CD4-positive, alpha-beta T cell treated with Interleukin-12 subunit alpha and Interleukin-12 subunit beta, for 1 hour (primary cell): ENCODE measurements at regions not wholly inside any gene's neighbourhood (a gene's known extent, or its start where the extent isn't known, plus 50 kb on each side); places are given as distances from the start of the nearest gene placed in this dataset.
"Not testable (repeated sequence)": the region's sequence is repeated elsewhere in the genome, so short reads cannot be mapped to it uniquely, and the experiment has no call there.

Source experiments
- DNase-seq: peaks from one replicate; pipeline ENCODE4 v3.0.0-alpha.2; 2020

DNA sequence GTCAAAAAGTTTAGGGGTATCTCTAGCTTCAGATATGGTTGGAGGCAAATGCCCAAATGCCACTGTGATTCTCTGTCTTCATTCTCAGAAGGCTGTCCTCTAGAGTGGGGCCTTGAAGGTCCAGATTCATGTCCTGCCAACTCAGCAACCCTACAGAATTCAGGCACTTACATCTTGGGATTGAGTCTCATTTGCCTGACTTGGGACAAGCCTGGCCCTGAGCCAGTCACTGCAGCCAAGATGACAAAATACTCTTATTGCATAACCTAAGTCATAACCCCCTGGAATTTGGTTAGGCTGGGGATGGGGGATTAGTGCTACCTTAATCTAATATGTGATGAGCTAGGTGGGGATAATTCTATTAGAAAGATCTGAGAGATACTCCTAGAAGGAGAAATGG, 100.5 kb downstream of the AREG start:
- no peak for DNase-seq

GRCh38 chr4:74546057-74546456, 101.1 kb downstream of the AREG start:
- DNase-seq = no peak

- DNase-seq = no peak
Observed at GRCh38 chr4:74547042-74547441, 102.1 kb downstream of the AREG start.

DNA sequence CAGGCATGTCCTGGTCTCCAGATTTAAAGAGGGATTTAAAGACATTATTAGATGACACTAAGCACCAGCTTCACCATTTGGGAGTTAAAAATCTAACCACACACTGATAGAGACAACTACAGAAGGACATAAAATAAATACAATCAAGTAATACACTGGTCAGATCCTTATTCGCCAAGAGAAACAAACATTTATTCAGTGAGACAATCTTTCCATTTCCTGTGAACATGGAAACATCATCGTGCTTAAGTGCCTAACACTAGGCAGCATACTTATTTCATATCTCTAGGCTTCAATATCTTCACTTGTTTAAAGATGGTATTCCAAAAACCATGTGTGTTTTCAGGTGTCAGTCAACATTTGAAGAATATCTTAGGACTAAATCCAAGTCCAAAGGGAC, 103.6 kb downstream of the AREG start:
- no peak for DNase-seq

DNA sequence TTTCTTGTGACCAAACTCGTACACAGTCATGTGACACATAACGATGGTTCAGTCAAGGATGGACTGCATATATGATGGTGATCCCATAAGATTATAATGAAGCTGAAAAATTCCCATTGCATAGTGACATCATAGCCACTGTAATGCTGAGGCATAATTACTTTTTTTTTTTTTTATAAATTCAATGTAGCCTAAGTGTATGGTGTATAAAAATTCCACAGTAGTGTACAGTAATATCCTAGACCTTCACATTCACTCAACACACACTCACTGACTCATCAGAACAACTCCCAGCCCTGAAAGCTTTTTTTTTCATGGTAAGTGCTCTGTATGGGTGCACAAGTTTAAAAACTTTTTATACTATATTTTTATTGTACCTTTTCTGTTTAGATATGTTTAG, 105.0 kb downstream of the AREG start:
- no peak for DNase-seq

- no peak for DNase-seq
Observed at GRCh38 chr4:74555231-74555630, 110.3 kb downstream of the AREG start.

- DNase-seq = no peak
Observed at GRCh38 chr4:74555843-74556242, 110.9 kb downstream of the AREG start.

DNA sequence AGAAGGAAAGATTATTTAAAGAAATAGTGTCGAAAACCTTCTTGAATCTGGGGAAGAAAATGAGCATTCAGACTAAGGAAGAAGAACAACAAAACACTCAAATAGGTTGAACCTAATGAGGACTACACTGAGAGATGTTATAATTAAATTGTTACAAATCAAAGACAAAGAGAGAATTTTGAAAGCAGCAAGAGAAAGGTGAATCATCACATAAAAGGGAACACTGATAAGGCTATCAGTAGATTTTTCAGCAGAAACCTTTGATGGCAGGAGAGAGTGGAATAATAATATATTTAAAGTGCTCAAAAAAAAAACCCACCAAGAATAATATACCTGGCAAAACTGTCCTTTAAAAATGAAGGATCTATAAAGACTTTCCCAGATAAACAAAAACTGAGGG, 114.9 kb downstream of the AREG start:
- DNase-seq = no peak

- DNase-seq = no peak
Observed at GRCh38 chr4:74567981-74568380, 123.0 kb downstream of the AREG start.

GRCh38 chr4:74570095-74570494, 125.2 kb downstream of the AREG start:
- DNase-seq = no peak

- DNase-seq = no peak
Observed at GRCh38 chr4:74578329-74578728, 133.4 kb downstream of the AREG start.

- not testable (repeated sequence) for DNase-seq
Observed at GRCh38 chr4:74578865-74579264, 133.9 kb downstream of the AREG start.

DNA sequence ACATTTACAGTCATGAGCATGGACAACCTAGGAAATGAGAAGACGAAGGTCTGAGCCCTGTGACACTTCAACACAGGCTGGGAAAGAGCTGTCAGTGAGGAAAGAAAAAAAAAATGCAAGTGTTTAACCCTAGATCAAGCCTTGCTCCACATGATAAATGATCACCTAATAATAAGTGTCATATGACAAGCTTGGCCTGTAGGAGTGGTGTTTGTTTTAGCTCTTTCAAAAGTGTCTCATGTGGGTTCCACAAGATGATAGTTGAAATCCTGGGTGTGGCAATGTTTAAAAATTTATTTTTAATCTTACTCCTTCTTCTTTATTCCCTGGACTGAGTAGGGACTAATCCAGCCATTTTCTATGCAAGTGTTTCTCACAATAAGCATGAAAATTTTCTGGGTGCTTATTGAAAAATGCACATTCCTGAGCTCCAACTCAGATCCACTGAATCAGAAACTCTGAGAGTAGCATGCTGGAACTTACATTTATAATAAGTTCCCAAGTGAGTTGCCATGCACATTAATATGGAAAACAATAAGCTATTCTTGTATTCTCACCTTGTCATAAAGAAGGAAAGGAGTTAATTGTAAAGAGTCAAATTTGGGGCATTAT, 138.3 kb downstream of the AREG start:
- DNase-seq = no peak

GRCh38 chr4:74583757-74584156, 138.8 kb downstream of the AREG start:
- DNase-seq = no peak

DNA sequence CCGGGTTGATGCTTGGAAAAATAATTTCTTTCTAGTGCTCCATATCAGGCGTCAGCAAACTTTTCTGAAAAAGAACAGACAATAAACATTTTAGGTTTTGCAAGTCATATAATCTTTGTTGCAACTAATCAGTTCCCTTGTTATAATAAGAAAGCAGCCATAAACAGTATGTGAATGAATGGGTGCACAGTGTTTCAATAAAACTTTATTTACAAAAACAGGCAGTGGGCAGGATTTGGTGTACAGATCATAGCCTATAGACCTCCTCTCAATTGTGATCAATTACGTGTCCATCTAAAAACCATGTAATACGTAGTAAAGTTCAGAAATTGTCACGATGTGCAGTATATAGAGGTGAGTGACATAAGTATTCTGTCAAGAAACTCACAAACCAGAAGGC, 143.4 kb downstream of the AREG start:
- DNase-seq = no peak

GRCh38 chr4:74590476-74590875, 145.5 kb downstream of the AREG start:
- DNase-seq = no peak

DNA sequence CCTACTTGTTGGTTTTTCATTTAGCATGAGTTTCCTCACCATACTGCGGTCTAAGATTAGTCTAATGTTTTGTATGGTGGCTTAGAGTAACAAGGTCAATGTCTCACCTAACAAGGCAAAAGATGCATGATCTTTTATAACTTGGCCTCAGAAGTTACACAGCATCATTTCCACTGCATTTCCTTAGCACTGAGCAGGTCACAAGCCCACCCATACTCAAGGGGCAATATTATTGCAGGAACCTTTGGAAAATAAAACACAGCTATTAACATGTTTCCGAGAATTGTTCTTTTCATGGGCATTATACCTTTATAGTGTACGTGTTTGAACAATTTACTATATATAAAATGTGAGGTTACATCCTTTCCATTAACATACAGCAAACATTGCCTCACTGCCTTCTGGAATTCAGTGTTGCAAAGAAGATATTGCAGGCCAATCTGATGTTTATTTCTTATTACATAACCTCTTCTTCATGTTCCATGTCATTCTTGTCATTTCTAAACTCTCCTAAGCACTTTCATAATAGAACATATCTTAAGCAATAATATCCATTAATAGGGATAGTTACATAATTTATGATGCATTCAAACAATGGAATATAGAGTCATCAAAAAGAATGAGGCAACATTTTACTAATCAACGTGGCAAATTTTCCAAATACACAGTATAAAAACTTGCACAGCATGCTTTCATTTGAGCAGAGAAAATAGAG, 153.8 kb downstream of the AREG start:
- no peak for DNase-seq

DNA sequence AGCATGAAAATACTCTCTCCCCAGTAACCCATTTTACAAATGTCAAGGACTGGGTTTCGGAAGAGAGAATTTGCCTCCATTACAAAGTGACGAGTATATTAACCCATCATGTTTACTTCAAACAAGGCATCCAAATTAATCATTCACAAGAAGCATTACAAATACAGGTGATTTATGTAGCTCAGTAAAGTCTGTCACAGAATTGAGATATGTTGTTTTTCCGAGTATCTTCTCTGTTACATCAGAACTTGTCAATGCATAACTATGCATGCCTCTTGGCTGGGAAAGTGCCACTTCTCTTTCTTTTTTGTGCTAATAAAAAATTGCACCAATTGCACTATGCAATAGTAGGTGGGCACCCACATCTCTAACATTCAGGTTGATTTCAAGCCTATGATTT, 158.2 kb downstream of the AREG start:
- no peak for DNase-seq

- no peak for DNase-seq
Observed at GRCh38 chr4:74608151-74608949, 163.4 kb downstream of the AREG start.

- DNase-seq = no peak
Observed at GRCh38 chr4:74610491-74610890, 165.6 kb downstream of the AREG start.

DNA sequence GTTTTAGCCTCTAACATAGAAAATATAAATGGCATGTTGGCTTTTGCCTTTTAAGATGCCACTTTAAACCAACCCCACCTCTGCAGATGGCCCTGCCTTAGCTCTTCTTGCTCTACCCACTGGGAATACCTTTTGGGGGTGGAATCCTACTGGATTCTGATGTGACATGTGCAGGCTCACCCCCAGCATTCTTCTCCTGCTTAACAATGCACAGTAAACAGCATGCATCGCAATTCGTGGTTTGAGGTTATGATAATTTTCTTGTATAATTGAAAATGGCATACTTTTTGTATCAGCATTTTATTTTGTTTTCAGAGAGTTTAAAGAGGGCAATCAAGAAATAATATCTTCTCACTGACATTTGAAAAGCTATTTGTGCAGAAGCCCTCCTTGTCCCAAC, 167.9 kb downstream of the AREG start:
- DNase-seq = no peak

DNA sequence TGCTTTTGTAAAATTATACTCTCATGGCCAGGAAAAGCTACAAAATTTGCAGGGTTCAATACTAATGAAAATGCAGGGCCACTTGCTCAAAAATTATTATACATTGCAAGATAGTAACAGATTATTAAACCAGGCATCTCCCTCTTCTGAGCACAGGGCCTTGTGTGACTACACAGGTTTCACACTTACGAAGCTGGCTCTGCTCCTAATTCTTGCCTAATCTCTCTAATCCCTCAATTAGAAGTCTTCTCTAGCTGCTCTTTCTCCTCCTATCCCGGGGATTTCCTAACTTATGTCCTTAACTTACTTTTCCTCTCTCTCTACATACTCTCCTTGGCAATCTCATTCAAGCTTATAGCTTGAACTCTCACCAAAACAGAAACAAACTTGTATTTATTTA, 168.3 kb downstream of the AREG start:
- DNase-seq = no peak

GRCh38 chr4:74615411-74615810, 170.5 kb downstream of the AREG start:
- no peak for DNase-seq

- no peak for DNase-seq
Observed at GRCh38 chr4:74618166-74618565, 173.2 kb downstream of the AREG start.
